ENCODE measurements at regions not wholly inside any gene's neighbourhood (a gene's known extent, or its start where the extent isn't known, plus 50 kb on each side); places are given as distances from the start of the nearest gene placed in this dataset.

GRCh38 chr21:32184065-32184464, 94.8 kb downstream of the MIS18A start:
- CTCF ChIA-PET (ENCODE audit: low intra/inter-chr PET ratio), result no interaction called here
- Histone ChIP-seq H3K4me2 (ENCODE audit: insufficient read depth, low read length) (no peak overlapping the region), H3K27ac (ENCODE audit: extremely low read depth, low read depth, low read length) (no peak overlapping the region), H3K4me3 (no peak overlapping the region), H3K27me3 (ENCODE audit: control insufficient read depth in 2 of 2, insufficient read depth in 2 of 2, low read length in 2 of 2) (peaks cover 4 to 30% of the 10 kb centered on the region in 2 experiments; a peak in 4 of 5 replicates), H3K9me3 (replicated peaks; ENCODE audit: control insufficient read depth, insufficient read depth, low read depth, low read length) (no peaks in the 10 kb centered on the region), H2AFZ (ENCODE audit: low read depth, low read length) (no peak overlapping the region), H3K9me1 (ENCODE audit: control insufficient read depth, insufficient read depth, low read length) (no peaks in the 10 kb centered on the region), H3K9ac (ENCODE audit: insufficient read depth in 1 of 2, low read depth in 2 of 2, low read length in 2 of 2) (no peak overlapping the region), H4K20me1 (replicated peaks; ENCODE audit: control insufficient read depth, insufficient read depth, low read length) (0 out of 2 replicates have a peak, but pooled peaks cover 4% of the 10 kb centered on the region), H3K36me3 (ENCODE audit: control insufficient read depth, insufficient read depth, low read length) (no peaks in the 10 kb centered on the region), H3K4me1 (replicated peaks in 1 of 2; ENCODE audit: control insufficient read depth in 2 of 2, insufficient read depth in 2 of 2, low read length in 2 of 2) (no peaks in the 10 kb centered on the region), H3K79me2 (ENCODE audit: control insufficient read depth, insufficient read depth, low read length) (no peaks in the 10 kb centered on the region)
- TF ChIP-seq RHOXF2B (CRISPR knock-in tag; conservative IDR thresholded peaks at IDR 0.05) (no peak), ZC3H11A (IDR thresholded peaks at IDR 0.05; ENCODE audit: low read depth, low read length) (no peak), TEAD4 (IDR thresholded peaks at IDR 0.05; ENCODE audit: low read length) (no peak), TEAD4 (CRISPR knock-in tag; IDR thresholded peaks at IDR 0.05; ENCODE audit: borderline replicate concordance) (no peak), SUPT5H (IDR thresholded peaks at IDR 0.05) (no peak), ZNF121 (CRISPR knock-in tag; conservative IDR thresholded peaks at IDR 0.05) (no peak), RBM22 (IDR thresholded peaks at IDR 0.05; ENCODE audit: low read depth, low read length, poor library complexity, severe bottlenecking) (no peak), ZNF589 (CRISPR knock-in tag; IDR thresholded peaks at IDR 0.05; ENCODE audit: low read depth) (no peak), ZKSCAN8 (CRISPR knock-in tag; IDR thresholded peaks at IDR 0.05) (no peak), TCF7 (IDR thresholded peaks at IDR 0.05; ENCODE audit: borderline replicate concordance) (no peak), HDAC8 (tag; IDR thresholded peaks at IDR 0.05) (no peak), ZNF76 (CRISPR knock-in tag; IDR thresholded peaks at IDR 0.05; ENCODE audit: borderline replicate concordance) (no peak), ZNF431 (CRISPR knock-in tag; IDR thresholded peaks at IDR 0.05) (no peak), ZNF384 (IDR thresholded peaks at IDR 0.05; ENCODE audit: low read depth, low read length) (no peak), NR0B1 (IDR thresholded peaks at IDR 0.05; ENCODE audit: partially characterized antibody) (no peak), RBM15 (IDR thresholded peaks at IDR 0.05; ENCODE audit: insufficient read depth, low read length) (no peak), KLF6 (CRISPR knock-in tag; IDR thresholded peaks at IDR 0.05; ENCODE audit: borderline replicate concordance) (no peak)
- TF ChIP-seq, protein P1, sequence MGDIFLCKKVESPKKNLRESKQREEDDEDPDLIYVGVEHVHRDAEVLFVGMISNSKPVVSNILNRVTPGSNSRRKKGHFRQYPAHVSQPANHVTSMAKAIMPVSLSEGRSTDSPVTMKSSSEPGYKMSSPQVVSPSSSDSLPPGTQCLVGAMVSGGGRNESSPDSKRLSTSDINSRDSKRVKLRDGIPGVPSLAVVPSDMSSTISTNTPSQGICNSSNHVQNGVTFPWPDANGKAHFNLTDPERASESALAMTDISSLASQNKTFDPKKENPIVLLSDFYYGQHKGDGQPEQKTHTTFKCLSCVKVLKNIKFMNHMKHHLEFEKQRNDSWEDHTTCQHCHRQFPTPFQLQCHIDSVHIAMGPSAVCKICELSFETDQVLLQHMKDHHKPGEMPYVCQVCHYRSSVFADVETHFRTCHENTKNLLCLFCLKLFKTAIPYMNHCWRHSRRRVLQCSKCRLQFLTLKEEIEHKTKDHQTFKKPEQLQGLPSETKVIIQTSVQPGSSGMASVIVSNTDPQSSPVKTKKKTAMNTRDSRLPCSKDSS (IDR thresholded peaks at IDR 0.05; ENCODE audit: low read depth, partially characterized antibody), result no peak
- ATAC-seq, result no peak
- POLR2A ChIA-PET, result no interaction called here
- DNase-seq (ENCODE audit: extremely low read depth in 1 of 4, low spot score in 3 of 4), result no peak
- no TSS peak for BruUV-seq (replicated peaks)
- 0% methylated on average over 5 of the region's 5 CpGs for WGBS (ENCODE audit: insufficient coverage, low coverage, missing lambda C conversion rate)
- intact Hi-C loops (cut with micrococcal nuclease), result loop anchor here (1.0 kb wide), 1 partner anchor 74 kb away; no protein-coding TSS in a partner anchor
- in situ Hi-C loops (cut with MboI), result no loop called here
- no peak for FAIRE-seq
